Retinal pigment epithelial cell (primary cell): ENCODE measurements at regions not wholly inside any gene's neighbourhood (a gene's known extent, or its start where the extent isn't known, plus 50 kb on each side); places are given as distances from the start of the nearest gene placed in this dataset.

Experiments
- DNase-seq: peaks from one replicate; pipeline ENCODE4 v3.0.0-alpha.2; 2010; ENCODE audit warnings: low read depth
- H3K4me3 ChIP-seq: 2 replicates; pipeline ENCODE4 v1.5.1; 2011; ENCODE audit warnings: mild to moderate bottlenecking, low read length, control low read depth, moderate library complexity
- CTCF ChIP-seq: conservative IDR thresholded peaks from 2 replicates; pipeline ENCODE4 v1.5.1; 2011; ENCODE audit warnings: low read depth, low read length, control low read depth, inconsistent platforms

GRCh38 chr18:55096263-55096951, 137.1 kb upstream of the CCDC68 start:
- no peak overlapping the region for H3K4me3 ChIP-seq
- peak; percentile 49 for TF ChIP-seq CTCF
- DNase-seq = no peak

- H3K4me3 ChIP-seq = no peak overlapping the region
- DNase-seq = no peak
- no peak for TF ChIP-seq CTCF
These were observed 136.3 kb upstream of the CCDC68 start for GRCh38 chr18:55095584-55095983.

- H3K4me3 ChIP-seq = no peak overlapping the region
- no peak for DNase-seq
- TF ChIP-seq CTCF = no peak
These were observed 134.5 kb upstream of the CCDC68 start for GRCh38 chr18:55093808-55094207.

GRCh38 chr18:55093295-55093694, 134.0 kb upstream of the CCDC68 start:
- H3K4me3 ChIP-seq = no peak overlapping the region
- no peak for DNase-seq
- TF ChIP-seq CTCF = no peak

GRCh38 chr18:55092166-55092565, 132.9 kb upstream of the CCDC68 start:
- H3K4me3 ChIP-seq = no peak overlapping the region
- no peak for TF ChIP-seq CTCF
- DNase-seq = no peak

- no peak overlapping the region for H3K4me3 ChIP-seq
- TF ChIP-seq CTCF = no peak
- DNase-seq = no peak
These were observed 131.4 kb upstream of the CCDC68 start for GRCh38 chr18:55090564-55091188.

GRCh38 chr18:55089610-55090009, 130.3 kb upstream of the CCDC68 start:
- no peak for TF ChIP-seq CTCF
- no peak for DNase-seq

More at GRCh38 chr18:55089610-55090009, 130.3 kb upstream of the CCDC68 start:
- H3K4me3 ChIP-seq = no peak overlapping the region
